ENCODE measurements at regions not wholly inside any gene's neighbourhood (a gene's known extent, or its start where the extent isn't known, plus 50 kb on each side); places are given as distances from the start of the nearest gene placed in this dataset.

DNA sequence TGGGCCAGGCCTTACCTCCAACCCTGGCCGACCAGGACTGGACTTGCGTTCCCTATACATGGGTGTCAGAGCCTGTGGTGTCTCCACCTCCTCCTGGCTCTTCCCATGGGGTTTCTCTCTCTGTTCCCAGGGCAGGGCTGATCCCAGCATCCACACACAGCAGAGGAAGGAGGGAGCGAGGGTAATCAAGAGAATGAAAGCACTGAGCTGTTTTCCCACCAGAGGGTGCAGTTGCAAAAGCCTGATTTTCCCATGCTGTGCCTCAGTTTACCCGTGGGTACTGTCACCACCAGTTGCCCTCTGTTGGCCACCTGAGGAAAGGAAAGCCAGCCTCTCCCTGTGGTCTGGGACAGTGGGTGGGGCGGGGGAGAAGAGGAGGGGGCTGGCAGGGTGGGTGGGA lies 249.7 kb upstream of the GSE1 start:
- in situ Hi-C loops (cut with MboI; ENCODE audit: low pct_ligation_motif_present in 1 of 4, low pct_unique_long_range_greater_than_20kb in 1 of 4, low sequenced_read_pairs in 3 of 4) (no loop called here), intact Hi-C loops (cut with DNase I; ENCODE audit: low total_unique reads) (no loop called here)
- no peak for DNase-seq
- Histone ChIP-seq H3K27me3 (no peaks in the 10 kb centered on the region), H3K4me3 (no peak overlapping the region), H3K27ac (no peak overlapping the region), H3K4me1 (peaks cover 25 to 49% (median 37%) of the 10 kb centered on the region in 4 donors), H3K9me3 (no peaks in the 10 kb centered on the region), H3K36me3 (no peaks in the 10 kb centered on the region)
- WGBS, 2 donors (ENCODE audit: low coverage in 1 of 2): 85% methylated on average over 5 of the region's 5 CpGs; no CpG with 5 or more reads in 1 of the 2 donors
- TF ChIP-seq EP300 (IDR thresholded peaks at IDR 0.05; ENCODE audit: low read depth) (no peak), POLR2AphosphoS5 (IDR thresholded peaks at IDR 0.05) (no peak), CTCF (IDR thresholded peaks at IDR 0.05) (no peak), POLR2A (IDR thresholded peaks at IDR 0.05) (no peak)

DNA sequence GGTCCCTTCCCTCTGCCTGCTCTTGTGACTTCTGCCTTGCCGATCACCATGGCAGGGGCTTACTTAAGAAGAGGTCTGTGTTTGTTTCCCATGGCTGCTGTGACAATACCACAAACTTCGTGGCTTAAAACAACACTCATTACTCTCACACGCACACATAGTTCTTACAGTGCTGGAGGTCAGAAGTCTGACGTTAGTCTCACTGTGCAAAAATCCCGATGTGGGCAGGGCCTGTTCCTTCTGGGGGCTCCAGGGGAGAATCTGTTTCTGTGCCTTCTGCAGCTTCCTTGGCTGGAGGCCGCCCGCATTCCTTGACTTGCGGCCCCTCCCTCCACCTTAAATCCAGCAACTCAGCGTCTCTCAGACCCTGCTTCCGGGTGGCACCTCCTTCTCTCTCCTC lies 249.2 kb upstream of the GSE1 start:
- no peak overlapping the region for H3K27ac ChIP-seq
- DNase-seq: no peak
- in situ Hi-C loops (cut with MboI; ENCODE audit: low pct_ligation_motif_present in 1 of 4, low pct_unique_long_range_greater_than_20kb in 1 of 4, low sequenced_read_pairs in 3 of 4) (no loop called here), intact Hi-C loops (cut with DNase I; ENCODE audit: low total_unique reads) (no loop called here)
- H3K36me3 ChIP-seq: no peaks in the 10 kb centered on the region
- WGBS, 2 donors (ENCODE audit: low coverage in 1 of 2): 94% methylated on average over 10 of the region's 10 CpGs; no CpG with 5 or more reads in 1 of the 2 donors
- no peaks in the 10 kb centered on the region for H3K27me3 ChIP-seq
- H3K4me3 ChIP-seq: no peak overlapping the region
- H3K9me3 ChIP-seq: no peaks in the 10 kb centered on the region
- TF ChIP-seq POLR2AphosphoS5 (IDR thresholded peaks at IDR 0.05): no peak
- no peak for TF ChIP-seq CTCF (IDR thresholded peaks at IDR 0.05)
- no peak for TF ChIP-seq POLR2A (IDR thresholded peaks at IDR 0.05)
- TF ChIP-seq EP300 (IDR thresholded peaks at IDR 0.05; ENCODE audit: low read depth): peak; percentile 19
- H3K4me1 ChIP-seq: peaks cover 22 to 45% (median 34%) of the 10 kb centered on the region in 4 donors

DNA sequence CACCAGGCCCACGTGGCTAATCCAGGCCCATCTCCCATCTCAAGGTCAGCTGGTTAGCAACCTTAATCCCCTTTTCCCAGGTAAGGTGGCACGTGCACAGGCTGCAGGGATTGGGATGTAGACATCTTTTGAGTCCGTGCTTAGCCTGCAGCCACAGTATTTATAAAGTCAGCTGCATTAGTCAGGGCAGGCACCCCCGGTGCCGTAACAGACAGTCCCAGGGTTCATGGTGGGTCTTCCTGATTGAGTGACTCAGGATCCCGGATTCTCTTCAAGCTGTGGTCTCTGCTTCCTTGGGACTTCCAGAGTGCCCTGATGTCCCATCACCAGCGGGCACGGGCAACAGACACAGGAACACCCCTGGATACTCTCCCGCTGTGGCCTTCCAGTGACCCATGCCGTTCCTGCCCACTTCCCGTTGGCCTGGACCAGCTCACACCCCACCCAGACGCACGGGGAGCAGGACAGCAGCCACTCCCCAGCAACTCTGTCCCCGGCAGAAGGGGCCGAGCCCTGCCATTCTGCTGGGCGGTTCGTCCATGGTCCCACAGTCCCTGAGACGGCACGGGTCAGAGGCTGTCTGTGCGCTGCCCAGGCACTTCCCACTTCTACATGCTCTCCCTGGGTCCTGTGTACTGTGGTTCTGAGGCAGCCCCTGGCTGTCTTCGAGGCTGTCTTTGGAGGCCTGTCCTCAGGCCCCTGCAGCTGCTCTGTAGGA lies 248.6 kb upstream of the GSE1 start:
- no peak for TF ChIP-seq POLR2A (IDR thresholded peaks at IDR 0.05)
- no peak for TF ChIP-seq EP300 (IDR thresholded peaks at IDR 0.05; ENCODE audit: low read depth)
- TF ChIP-seq POLR2AphosphoS5 (IDR thresholded peaks at IDR 0.05): no peak
- no peak for TF ChIP-seq CTCF (IDR thresholded peaks at IDR 0.05)
- Histone ChIP-seq H3K27ac (peak overlapping the region in 1 of 4 donors; percentile 0), H3K27me3 (no peaks in the 10 kb centered on the region), H3K4me1 (peaks cover 17 to 40% (median 28%) of the 10 kb centered on the region in 4 donors), H3K4me3 (no peak overlapping the region), H3K9me3 (no peaks in the 10 kb centered on the region), H3K36me3 (no peaks in the 10 kb centered on the region)
- DNase-seq: no peak
- in situ Hi-C loops (cut with MboI; ENCODE audit: low pct_ligation_motif_present in 1 of 4, low pct_unique_long_range_greater_than_20kb in 1 of 4, low sequenced_read_pairs in 3 of 4): no loop called here
- intact Hi-C loops (cut with DNase I; ENCODE audit: low total_unique reads): no loop called here
- 92% methylated on average over 17 of the region's 21 CpGs; no CpG with 5 or more reads in 1 of the 2 donors for WGBS, 2 donors (ENCODE audit: low coverage in 1 of 2)

DNA sequence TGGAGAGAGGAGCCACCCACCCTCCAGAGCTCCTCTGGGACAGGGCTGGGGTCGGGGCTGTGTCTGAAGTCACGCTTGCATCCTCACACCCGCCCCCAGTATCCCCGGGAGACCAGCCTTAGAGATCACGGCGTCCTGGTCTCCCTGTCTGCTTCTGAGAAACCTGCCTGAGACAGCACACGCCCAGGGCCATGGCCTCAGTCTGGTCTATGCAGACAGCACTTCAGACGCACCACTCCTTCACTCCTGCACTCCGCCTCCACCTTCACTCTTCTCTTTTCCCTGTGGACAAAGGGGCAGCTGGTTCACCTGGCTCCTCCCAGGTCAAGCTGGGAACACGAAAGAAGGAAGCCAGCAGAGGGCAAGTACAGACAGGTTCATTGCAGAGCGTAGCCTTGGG lies 248.0 kb upstream of the GSE1 start:
- Histone ChIP-seq H3K27ac (peak overlapping the region in 1 of 4 donors; percentile 78), H3K9me3 (no peaks in the 10 kb centered on the region), H3K36me3 (no peaks in the 10 kb centered on the region), H3K4me1 (peaks cover 15 to 40% (median 30%) of the 10 kb centered on the region in 4 donors), H3K4me3 (no peak overlapping the region), H3K27me3 (no peaks in the 10 kb centered on the region)
- in situ Hi-C loops (cut with MboI; ENCODE audit: low pct_ligation_motif_present in 1 of 4, low pct_unique_long_range_greater_than_20kb in 1 of 4, low sequenced_read_pairs in 3 of 4) (no loop called here), intact Hi-C loops (cut with DNase I; ENCODE audit: low total_unique reads) (no loop called here)
- no peak for DNase-seq
- whole genome bisulfite sequencing, 2 donors (ENCODE audit: low coverage in 1 of 2): 40 to 79% methylated on average over 1 to 11 of the region's 11 CpGs
- TF ChIP-seq EP300 (IDR thresholded peaks at IDR 0.05; ENCODE audit: low read depth): no peak
- no peak for TF ChIP-seq POLR2A (IDR thresholded peaks at IDR 0.05)
- TF ChIP-seq POLR2AphosphoS5 (IDR thresholded peaks at IDR 0.05): no peak
- TF ChIP-seq CTCF (IDR thresholded peaks at IDR 0.05): no peak
